ENCODE measurements at regions not wholly inside any gene's neighbourhood (a gene's known extent, or its start where the extent isn't known, plus 50 kb on each side); places are given as distances from the start of the nearest gene placed in this dataset.
A peak's percentile ranks its signal among the peaks of the same experiment; 100 is the strongest.

DNA sequence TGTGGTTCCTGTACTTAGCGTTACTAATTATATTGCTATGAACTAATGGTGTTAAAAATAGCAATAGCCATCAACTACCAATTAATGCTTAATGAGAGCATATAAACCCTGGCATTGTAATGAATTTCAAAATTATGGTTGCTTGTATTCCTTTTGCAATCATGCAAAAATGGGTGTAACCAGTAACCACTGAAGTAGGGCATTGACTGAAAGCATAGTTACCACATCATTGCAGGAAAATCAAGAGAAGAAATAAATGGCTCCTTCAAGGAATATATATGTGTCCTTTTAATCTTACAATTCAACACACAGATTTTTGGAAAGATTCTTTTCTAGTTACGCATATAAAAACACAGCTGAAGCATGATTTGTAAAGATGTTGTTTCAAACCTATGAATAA is 328.3 kb upstream of the AGTR1 start:
- Histone ChIP-seq H3K4me2 (ENCODE audit: low read length) (no peak overlapping the region), H3K79me2 (no peaks in the 10 kb centered on the region), H3K9ac (no peak overlapping the region), H2AFZ (no peak overlapping the region), H3K27ac (no peak overlapping the region), H3K4me1 (peaks cover 10% of the 10 kb centered on the region), H3K4me3 (ENCODE audit: low read depth, low read length) (no peak overlapping the region), H3K36me3 (ENCODE audit: control insufficient read depth, insufficient read depth, low read length) (no peaks in the 10 kb centered on the region), H3K9me3 (ENCODE audit: control insufficient read depth, low read length) (no peaks in the 10 kb centered on the region), H3K27me3 (ENCODE audit: control insufficient read depth, insufficient read depth, low read length) (no peaks in the 10 kb centered on the region)
- TF ChIP-seq, protein P1, sequence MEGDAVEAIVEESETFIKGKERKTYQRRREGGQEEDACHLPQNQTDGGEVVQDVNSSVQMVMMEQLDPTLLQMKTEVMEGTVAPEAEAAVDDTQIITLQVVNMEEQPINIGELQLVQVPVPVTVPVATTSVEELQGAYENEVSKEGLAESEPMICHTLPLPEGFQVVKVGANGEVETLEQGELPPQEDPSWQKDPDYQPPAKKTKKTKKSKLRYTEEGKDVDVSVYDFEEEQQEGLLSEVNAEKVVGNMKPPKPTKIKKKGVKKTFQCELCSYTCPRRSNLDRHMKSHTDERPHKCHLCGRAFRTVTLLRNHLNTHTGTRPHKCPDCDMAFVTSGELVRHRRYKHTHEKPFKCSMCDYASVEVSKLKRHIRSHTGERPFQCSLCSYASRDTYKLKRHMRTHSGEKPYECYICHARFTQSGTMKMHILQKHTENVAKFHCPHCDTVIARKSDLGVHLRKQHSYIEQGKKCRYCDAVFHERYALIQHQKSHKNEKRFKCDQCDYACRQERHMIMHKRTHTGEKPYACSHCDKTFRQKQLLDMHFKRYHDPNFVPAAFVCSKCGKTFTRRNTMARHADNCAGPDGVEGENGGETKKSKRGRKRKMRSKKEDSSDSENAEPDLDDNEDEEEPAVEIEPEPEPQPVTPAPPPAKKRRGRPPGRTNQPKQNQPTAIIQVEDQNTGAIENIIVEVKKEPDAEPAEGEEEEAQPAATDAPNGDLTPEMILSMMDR (IDR thresholded peaks at IDR 0.05), result no peak

DNA sequence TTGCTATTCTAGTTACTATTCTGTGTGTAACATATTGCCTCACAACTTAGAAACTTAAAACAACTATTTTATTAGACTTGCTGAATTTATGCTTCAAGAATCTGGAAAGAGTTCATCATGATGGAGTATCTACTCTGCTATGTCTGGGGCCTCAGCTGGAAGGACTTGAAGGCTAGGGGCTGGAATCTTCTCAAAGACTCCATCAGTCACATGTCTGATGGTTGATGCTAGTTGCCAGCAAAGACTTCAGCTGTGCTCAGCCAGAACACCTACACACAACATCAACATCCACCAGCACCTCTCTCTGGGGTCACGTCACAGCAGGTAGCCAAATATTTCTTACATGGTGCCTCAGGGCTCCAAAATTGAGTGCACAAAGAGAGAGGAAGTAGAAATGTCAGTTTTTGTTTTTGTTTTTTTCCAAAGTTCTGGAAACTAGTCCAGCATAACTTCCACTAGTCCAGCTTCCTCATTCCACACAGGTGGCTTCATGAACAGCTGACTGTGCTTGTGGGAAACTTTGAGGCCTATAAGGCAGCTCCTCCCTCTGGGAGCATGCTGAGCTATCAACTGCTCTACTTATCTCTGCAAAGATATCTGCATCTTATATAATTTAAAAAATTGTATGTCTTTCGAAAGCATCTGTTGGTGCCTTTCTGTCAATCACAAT is 325.4 kb upstream of the AGTR1 start:
- Histone ChIP-seq H3K27me3 (ENCODE audit: control insufficient read depth, insufficient read depth, low read length) (no peaks in the 10 kb centered on the region), H3K79me2 (no peaks in the 10 kb centered on the region), H3K9me3 (ENCODE audit: control insufficient read depth, low read length) (no peaks in the 10 kb centered on the region), H3K27ac (no peak overlapping the region), H3K4me2 (ENCODE audit: low read length) (no peak overlapping the region), H2AFZ (peak overlapping the region; percentile 28), H3K36me3 (ENCODE audit: control insufficient read depth, insufficient read depth, low read length) (no peaks in the 10 kb centered on the region), H3K4me3 (ENCODE audit: low read depth, low read length) (no peak overlapping the region), H3K9ac (no peak overlapping the region), H3K4me1 (peaks cover 9% of the 10 kb centered on the region)
- TF ChIP-seq, protein P1 (IDR thresholded peaks at IDR 0.05), result no peak

DNA sequence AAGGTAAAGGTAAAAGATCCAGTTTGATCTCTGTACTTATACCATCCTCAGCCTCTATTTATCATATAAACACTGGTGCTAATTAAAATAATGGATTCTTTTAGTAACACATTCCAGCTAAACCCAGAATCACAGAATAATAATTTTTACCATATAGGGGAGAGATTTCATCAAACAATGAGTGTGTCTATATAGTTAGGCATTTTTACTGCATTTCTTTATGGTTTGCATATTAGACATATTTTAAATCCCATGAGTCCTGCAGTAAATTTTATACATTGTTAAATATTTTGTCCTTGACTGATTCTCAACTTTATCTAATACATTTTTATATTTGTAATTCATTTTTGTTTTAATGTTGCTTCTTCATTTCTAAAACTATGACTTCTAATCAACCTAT is 323.7 kb upstream of the AGTR1 start:
- no peak overlapping the region for H3K4me2 ChIP-seq (ENCODE audit: low read length)
- no peaks in the 10 kb centered on the region for H3K9me3 ChIP-seq (ENCODE audit: control insufficient read depth, low read length)
- H3K27me3 ChIP-seq (ENCODE audit: control insufficient read depth, insufficient read depth, low read length), result no peaks in the 10 kb centered on the region
- H3K79me2 ChIP-seq, result no peaks in the 10 kb centered on the region
- H3K36me3 ChIP-seq (ENCODE audit: control insufficient read depth, insufficient read depth, low read length), result no peaks in the 10 kb centered on the region
- H3K4me1 ChIP-seq, result no peaks in the 10 kb centered on the region
- no peak overlapping the region for H3K27ac ChIP-seq
- TF ChIP-seq, protein P1 (IDR thresholded peaks at IDR 0.05), result no peak
- H2AFZ ChIP-seq, result no peak overlapping the region
- H3K9ac ChIP-seq, result no peak overlapping the region
- H3K4me3 ChIP-seq (ENCODE audit: low read depth, low read length), result no peak overlapping the region

DNA sequence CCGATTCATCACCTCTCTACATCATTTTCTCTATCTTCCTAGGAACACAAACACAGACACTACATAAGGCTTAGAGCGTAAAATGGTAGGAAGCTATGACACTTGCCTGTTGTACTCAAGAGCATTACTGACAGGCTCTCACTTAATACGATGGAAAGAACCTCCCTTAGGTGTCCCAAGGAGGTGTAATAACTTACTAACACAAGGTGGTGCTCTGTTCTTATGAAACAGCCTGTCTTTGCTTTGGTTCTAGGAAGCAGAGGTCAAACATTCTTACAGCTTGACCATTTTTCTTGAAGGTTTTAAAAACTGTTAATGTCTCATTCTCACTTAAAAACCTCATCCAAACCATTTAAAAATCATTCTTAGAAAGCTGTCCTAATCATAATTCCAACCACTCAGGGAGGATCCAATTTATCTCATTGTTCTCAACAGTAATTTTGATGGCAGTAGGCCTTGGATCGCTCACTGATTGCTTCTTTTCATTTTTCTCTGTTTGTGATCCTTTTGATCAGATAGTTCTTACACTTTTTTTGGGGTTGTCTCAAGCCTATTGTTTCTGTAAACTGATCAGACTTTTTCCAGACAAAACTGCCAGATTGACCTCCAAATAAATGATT is 317.8 kb upstream of the AGTR1 start:
- H2AFZ ChIP-seq, result no peak overlapping the region
- no peaks in the 10 kb centered on the region for H3K4me1 ChIP-seq
- H3K27me3 ChIP-seq (ENCODE audit: control insufficient read depth, insufficient read depth, low read length), result no peaks in the 10 kb centered on the region
- no peak overlapping the region for H3K4me2 ChIP-seq (ENCODE audit: low read length)
- no peak overlapping the region for H3K9ac ChIP-seq
- TF ChIP-seq, protein P1 (IDR thresholded peaks at IDR 0.05), result peak; percentile 31
- H3K27ac ChIP-seq, result no peak overlapping the region
- H3K4me3 ChIP-seq (ENCODE audit: low read depth, low read length), result no peak overlapping the region
- H3K36me3 ChIP-seq (ENCODE audit: control insufficient read depth, insufficient read depth, low read length), result no peaks in the 10 kb centered on the region
- H3K79me2 ChIP-seq, result no peaks in the 10 kb centered on the region
- no peaks in the 10 kb centered on the region for H3K9me3 ChIP-seq (ENCODE audit: control insufficient read depth, low read length)

DNA sequence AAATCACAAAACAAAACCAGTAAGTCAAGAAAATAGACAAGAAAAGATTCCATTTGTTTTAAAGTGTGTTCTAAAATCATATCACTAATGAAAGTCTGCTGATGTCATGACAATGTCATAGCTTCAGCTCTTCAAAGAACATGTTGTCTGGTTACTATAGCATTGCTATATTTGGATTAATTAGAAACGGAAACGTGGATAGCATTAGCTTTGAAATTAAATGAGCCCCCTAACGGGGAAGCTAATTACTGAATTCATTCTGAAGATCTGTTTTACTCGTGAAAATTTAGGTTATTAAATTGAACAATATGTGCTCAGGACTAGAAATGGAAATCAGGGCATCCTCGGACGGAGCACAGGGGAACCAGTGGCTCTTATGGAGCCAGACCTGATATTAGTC is 316.7 kb upstream of the AGTR1 start:
- Histone ChIP-seq H3K9ac (no peak overlapping the region), H3K4me2 (ENCODE audit: low read length) (no peak overlapping the region), H3K27ac (no peak overlapping the region), H3K79me2 (no peaks in the 10 kb centered on the region), H3K9me3 (ENCODE audit: control insufficient read depth, low read length) (no peaks in the 10 kb centered on the region), H3K4me3 (ENCODE audit: low read depth, low read length) (no peak overlapping the region), H3K36me3 (ENCODE audit: control insufficient read depth, insufficient read depth, low read length) (no peaks in the 10 kb centered on the region), H2AFZ (no peak overlapping the region), H3K4me1 (no peaks in the 10 kb centered on the region), H3K27me3 (ENCODE audit: control insufficient read depth, insufficient read depth, low read length) (no peaks in the 10 kb centered on the region)
- TF ChIP-seq, protein P1 (IDR thresholded peaks at IDR 0.05), result no peak

Data from parathyroid adenoma (tissue), 2 donors.